IMR-90 (cell line): ENCODE measurements at regions not wholly inside any gene's neighbourhood (a gene's known extent, or its start where the extent isn't known, plus 50 kb on each side); places are given as distances from the start of the nearest gene placed in this dataset.

Experiments used
- ATAC-seq: fragments of 200-7000 bp; cut with Tn5 transposase; 2 replicates; pipeline ENCODE4 v1.9.1; 2020; ENCODE audit warnings: low read depth, mild to moderate bottlenecking, moderate library complexity
- BruUV-seq: library from RNA; stranded (reverse); fragments of 400-500 nt; replicated peaks from 2 replicates; lab custom pipeline; 2021; lab: Mats Ljungman, UMichigan
- CTCF ChIA-PET: fragments of 300-600 bp; formaldehyde crosslinking; extraction: SDS; loops from one replicate; lab custom pipeline; 2021; ENCODE audit warnings: antibody characterized with exemption; lab: Yijun Ruan, JAX
- POLR2A ChIA-PET: fragments of 300-600 bp; sonication (Branson Sonifier 250); formaldehyde crosslinking; loops from one replicate; lab custom pipeline; 2022; ENCODE audit warnings: antibody characterized with exemption; ENCODE audit not compliant: unreplicated experiment; lab: Charles Lee
- DNase-seq: peaks from one replicate; pipeline ENCODE4 v3.0.0; 2013
- H2AFZ ChIP-seq: replicated peaks from 2 replicates; pipeline ENCODE3; 2013; ENCODE audit warnings: low read length, mild to moderate bottlenecking; ENCODE audit not compliant: poor library complexity
- H2AK5ac ChIP-seq: 2 replicates; pipeline ENCODE4 v1.6.1; 2013; ENCODE audit warnings: low read depth, low read length, inconsistent platforms
- H2AK9ac ChIP-seq: replicated peaks from 2 replicates; pipeline ENCODE3; 2013; ENCODE audit warnings: mild to moderate bottlenecking, low read depth, low read length, moderate library complexity; ENCODE audit not compliant: poor library complexity
- H2BK120ac ChIP-seq: 2 replicates; pipeline ENCODE4 v1.6.1; 2013; ENCODE audit warnings: low read depth, low read length, inconsistent platforms
- H2BK15ac ChIP-seq: 3 replicates; pipeline ENCODE4 v1.6.1; 2013; ENCODE audit warnings: low read depth, low read length, inconsistent platforms
- H2BK20ac ChIP-seq: 2 replicates; pipeline ENCODE4 v1.6.1; 2013; ENCODE audit warnings: low read depth, mild to moderate bottlenecking, inconsistent platforms, low read length, moderate library complexity
- H2BK5ac ChIP-seq: 2 replicates; pipeline ENCODE4 v1.6.1; 2013; ENCODE audit warnings: mild to moderate bottlenecking, low read depth, low read length, inconsistent platforms; ENCODE audit not compliant: poor library complexity, severe bottlenecking
- H3K14ac ChIP-seq: replicated peaks from 2 replicates; pipeline ENCODE4 v1.6.1; 2013; ENCODE audit warnings: low read depth, low read length, inconsistent platforms
- H3K18ac ChIP-seq: 2 replicates; pipeline ENCODE4 v1.6.1; 2013; ENCODE audit warnings: low read depth, low read length, control low read depth
- H3K23ac ChIP-seq: 2 replicates; pipeline ENCODE4 v1.6.1; 2013; ENCODE audit warnings: low read depth, low read length, inconsistent platforms
- H3K27ac ChIP-seq: 2 replicates; pipeline ENCODE4 v1.5.1; 2013; ENCODE audit warnings: mild to moderate bottlenecking, control low read depth, low read length; ENCODE audit not compliant: insufficient read depth
- H3K27me3 ChIP-seq: 2 replicates; pipeline ENCODE4 v1.6.1; 2013; ENCODE audit warnings: low read length; ENCODE audit not compliant: control insufficient read depth, insufficient read depth
- H3K36me3 ChIP-seq: 2 replicates; pipeline ENCODE4 v1.6.1; 2013; ENCODE audit warnings: low read length, mixed read lengths; ENCODE audit not compliant: control insufficient read depth, insufficient read depth
- H3K4ac ChIP-seq: 2 replicates; pipeline ENCODE4 v1.6.1; 2013; ENCODE audit warnings: low read depth, low read length, inconsistent platforms
- H3K4me1 ChIP-seq: 2 replicates; pipeline ENCODE4 v1.6.1; 2013; ENCODE audit warnings: low read length, mixed read lengths; ENCODE audit not compliant: control insufficient read depth, insufficient read depth
- H3K4me2 ChIP-seq: 2 replicates; pipeline ENCODE4 v1.6.1; 2013; ENCODE audit warnings: low read depth, mild to moderate bottlenecking, control low read depth, low read length, moderate library complexity
- H3K4me3 ChIP-seq: 2 replicates; pipeline ENCODE4 v1.5.1; 2013; ENCODE audit warnings: low read depth, mild to moderate bottlenecking, control low read depth, low read length, moderate library complexity; ENCODE audit not compliant: insufficient read depth
- H3K56ac ChIP-seq: 2 replicates; pipeline ENCODE4 v1.6.1; 2013; ENCODE audit warnings: low read length, inconsistent platforms; ENCODE audit not compliant: insufficient read depth; ENCODE audit errors: extremely low read depth
- H3K79me1 ChIP-seq, 2 experiments: 2 replicates each; pipeline ENCODE4 v1.6.1; 2013; ENCODE audit warnings: low read length in 2 of 2, inconsistent platforms in 1 of 2, low read depth in 1 of 2
- H3K9ac ChIP-seq: 2 replicates; pipeline ENCODE4 v1.6.1; 2013; ENCODE audit warnings: low read depth, low read length, control low read depth
- H3K9me1 ChIP-seq: 2 replicates; pipeline ENCODE4 v1.6.1; 2013; ENCODE audit warnings: low read length, inconsistent platforms; ENCODE audit not compliant: insufficient read depth
- H3K9me3 ChIP-seq: 2 replicates; pipeline ENCODE4 v1.6.1; 2013; ENCODE audit warnings: low read length; ENCODE audit not compliant: control insufficient read depth, insufficient read depth
- H4K20me1 ChIP-seq: 2 replicates; pipeline ENCODE4 v1.6.1; 2013; ENCODE audit warnings: low read length, inconsistent platforms; ENCODE audit not compliant: insufficient read depth
- H4K5ac ChIP-seq: 2 replicates; pipeline ENCODE4 v1.6.1; 2013; ENCODE audit warnings: mild to moderate bottlenecking, low read depth, low read length, control low read depth
- H4K8ac ChIP-seq, 2 experiments: 2 replicates each; pipeline ENCODE4 v1.6.1; 2013; ENCODE audit warnings: low read depth in 2 of 2, low read length in 2 of 2, control low read depth in 1 of 2, inconsistent platforms in 1 of 2
- H4K91ac ChIP-seq: 2 replicates; pipeline ENCODE4 v1.6.1; 2013; ENCODE audit warnings: low read depth, low read length, inconsistent platforms; ENCODE audit not compliant: insufficient read depth
- BHLHE40 ChIP-seq: fragments of 150-350 bp; IDR thresholded peaks from 2 replicates; pipeline ENCODE4 v1.6.1; 2016; ENCODE audit warnings: mild to moderate bottlenecking, low read depth, low read length
- CEBPB ChIP-seq: IDR thresholded peaks from 2 replicates; pipeline ENCODE4 v1.6.1; 2012; ENCODE audit warnings: low read depth, low read length, improper control_type of control experiment
- CHD1 ChIP-seq: IDR thresholded peaks from 2 replicates; pipeline ENCODE4 v1.6.1; 2012; ENCODE audit warnings: low read depth, low read length, improper control_type of control experiment
- CTCF ChIP-seq: conservative IDR thresholded peaks from 2 replicates; pipeline ENCODE4 v1.5.1; 2012; ENCODE audit warnings: mild to moderate bottlenecking, low read depth, low read length, improper control_type of control experiment
- FOS ChIP-seq: fragments of 150-350 bp; IDR thresholded peaks from 2 replicates; pipeline ENCODE4 v1.6.1; 2016; ENCODE audit warnings: low read depth, low read length
- MAFK ChIP-seq: IDR thresholded peaks from 2 replicates; pipeline ENCODE4 v1.6.1; 2012; ENCODE audit warnings: low read depth, low read length, improper control_type of control experiment
- MAZ ChIP-seq: IDR thresholded peaks from 2 replicates; pipeline ENCODE4 v1.6.1; 2012; ENCODE audit warnings: low read depth, mild to moderate bottlenecking, low read length, improper control_type of control experiment, moderate library complexity, borderline replicate concordance
- MXI1 ChIP-seq: IDR thresholded peaks from 2 replicates; pipeline ENCODE4 v1.6.1; 2012; ENCODE audit warnings: low read depth, mild to moderate bottlenecking, low read length, moderate library complexity, borderline replicate concordance
- NFE2L2 ChIP-seq: fragments of 150-350 bp; IDR thresholded peaks from 2 replicates; pipeline ENCODE4 v1.6.1; 2016; ENCODE audit warnings: low read depth, mild to moderate bottlenecking, low read length
- POLR2A ChIP-seq: IDR thresholded peaks from 2 replicates; pipeline ENCODE4 v1.6.1; 2012; ENCODE audit warnings: mild to moderate bottlenecking, low read depth, low read length
- RAD21 ChIP-seq: IDR thresholded peaks from 2 replicates; pipeline ENCODE4 v1.6.1; 2012; ENCODE audit warnings: low read length, improper control_type of control experiment
- RCOR1 ChIP-seq: IDR thresholded peaks from 2 replicates; pipeline ENCODE4 v1.6.1; 2012; ENCODE audit warnings: mild to moderate bottlenecking, low read length, improper control_type of control experiment; ENCODE audit not compliant: insufficient replicate concordance
- RFX5 ChIP-seq: IDR thresholded peaks from 2 replicates; pipeline ENCODE4 v1.8.0; 2012; ENCODE audit warnings: low read depth, mild to moderate bottlenecking, low read length, moderate library complexity
- SMC3 ChIP-seq: fragments of 150-350 bp; IDR thresholded peaks from 2 replicates; pipeline ENCODE4 v1.6.1; 2016; ENCODE audit warnings: low read depth, mild to moderate bottlenecking, antibody characterized with exemption, low read length, moderate library complexity
- USF2 ChIP-seq: fragments of 150-350 bp; IDR thresholded peaks from 2 replicates; pipeline ENCODE4 v1.6.1; 2017; ENCODE audit warnings: mild to moderate bottlenecking, antibody characterized with exemption, low read length, low read depth
- WGBS, 2 experiments: methylation state at CpG; one replicate each; pipeline versions ENCODE4 v1.1.5 to v1.1.7; 2013; ENCODE audit warnings: missing lambda C conversion rate in 2 of 2; ENCODE audit not compliant: insufficient read length in 1 of 2; ENCODE audit errors: extremely low coverage in 2 of 2; 5-methylcytosine and 5-hydroxymethylcytosine counted together
- dilution Hi-C: fragments of 300-500 bp; cut with HindIII; formaldehyde crosslinking; loops from one replicate; pipeline ENCODE4 v1.14.3; 2018; ENCODE audit warnings: low sequenced_read_pairs; ENCODE audit not compliant: unreplicated experiment
- in situ Hi-C: fragments of 300-500 bp; cut with MboI; formaldehyde crosslinking; loops from 3 replicates; pipeline ENCODE4 v1.14.3; 2019; ENCODE audit warnings: low sequenced_read_pairs, inconsistent platforms, mixed read lengths
- intact Hi-C: fragments of 100-400 bp; cut with micrococcal nuclease; formaldehyde crosslinking; loops from 2 replicates; pipeline ENCODE4 v1.10.0; 2022
- TF ChIP-seq, protein P1 (sequence below): fragments of 150-350 bp; IDR thresholded peaks from 2 replicates; pipeline ENCODE4 v1.6.1; 2016; ENCODE audit warnings: low read depth, mild to moderate bottlenecking, low read length, moderate library complexity, borderline replicate concordance

DNA sequence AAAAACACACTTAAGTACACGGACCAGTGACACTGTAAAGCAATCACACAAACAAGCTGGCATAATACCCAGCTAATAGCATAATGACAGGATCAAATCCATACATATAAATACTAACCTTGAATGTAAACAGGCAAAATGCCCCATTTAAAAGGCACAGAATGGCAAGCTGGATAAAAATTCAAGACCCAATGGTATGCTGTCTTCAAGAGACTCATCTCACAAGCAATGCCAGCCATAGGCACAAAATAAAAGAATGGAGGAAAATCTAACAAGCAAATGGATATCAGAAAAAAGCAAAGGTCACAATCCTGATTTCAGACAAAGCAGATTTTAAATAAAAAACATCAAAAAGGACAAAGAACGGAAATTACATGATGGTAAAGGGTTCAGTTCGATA is 79.1 kb upstream of the PTGFR start:
- Histone ChIP-seq H3K4ac (no peak overlapping the region), H3K27ac (no peak overlapping the region), H4K8ac (no peak overlapping the region), H4K91ac (no peak overlapping the region), H2BK120ac (no peak overlapping the region), H2AK9ac (no peak overlapping the region), H3K4me3 (no peak overlapping the region), H3K23ac (no peak overlapping the region), H2BK20ac (no peak overlapping the region), H3K18ac (no peak overlapping the region), H4K20me1 (no peaks in the 10 kb centered on the region), H3K9ac (no peak overlapping the region), H2AK5ac (no peak overlapping the region), H3K36me3 (no peaks in the 10 kb centered on the region), H3K9me1 (no peaks in the 10 kb centered on the region), H3K4me1 (no peaks in the 10 kb centered on the region), H2BK15ac (no peak overlapping the region), H2AFZ (no peak overlapping the region), H3K27me3 (no peaks in the 10 kb centered on the region; the same call in 1 of the 2 replicates), H3K56ac (no peak overlapping the region), H3K14ac (no peak overlapping the region), H3K9me3 (peaks cover 22% of the 10 kb centered on the region), H3K4me2 (no peak overlapping the region), H3K79me1 (no peaks in the 10 kb centered on the region), H2BK5ac (no peak overlapping the region), H4K5ac (no peak overlapping the region)
- DNase-seq (no peak), ATAC-seq (no peak)
- in situ Hi-C loops (no loop called here), dilution Hi-C loops (no loop called here), intact Hi-C loops (no loop called here)
- WGBS, 2 experiments, result no CpG with 5 or more reads among the region's 3 CpGs
- no TSS peak for BruUV-seq
- TF ChIP-seq MAZ (no peak), MXI1 (no peak), RCOR1 (no peak), NFE2L2 (no peak), RAD21 (no peak), USF2 (no peak), CEBPB (no peak), MAFK (no peak), SMC3 (no peak), CHD1 (no peak), POLR2A (no peak), BHLHE40 (no peak), CTCF (no peak), RFX5 (no peak), FOS (no peak)
- TF ChIP-seq, protein P1, sequence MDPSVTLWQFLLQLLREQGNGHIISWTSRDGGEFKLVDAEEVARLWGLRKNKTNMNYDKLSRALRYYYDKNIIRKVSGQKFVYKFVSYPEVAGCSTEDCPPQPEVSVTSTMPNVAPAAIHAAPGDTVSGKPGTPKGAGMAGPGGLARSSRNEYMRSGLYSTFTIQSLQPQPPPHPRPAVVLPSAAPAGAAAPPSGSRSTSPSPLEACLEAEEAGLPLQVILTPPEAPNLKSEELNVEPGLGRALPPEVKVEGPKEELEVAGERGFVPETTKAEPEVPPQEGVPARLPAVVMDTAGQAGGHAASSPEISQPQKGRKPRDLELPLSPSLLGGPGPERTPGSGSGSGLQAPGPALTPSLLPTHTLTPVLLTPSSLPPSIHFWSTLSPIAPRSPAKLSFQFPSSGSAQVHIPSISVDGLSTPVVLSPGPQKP, result no peak
- CTCF ChIA-PET, result no interaction called here
- POLR2A ChIA-PET, result no interaction called here
